GM12873 (cell line): ENCODE measurements at regions not wholly inside any gene's neighbourhood (a gene's known extent, or its start where the extent isn't known, plus 50 kb on each side); places are given as distances from the start of the nearest gene placed in this dataset.

Experiments used
- TF ChIP-seq, protein P1 (sequence below): IDR thresholded peaks from 2 replicates; pipeline ENCODE4 v1.5.1; 2012; ENCODE audit warnings: low read depth, mild to moderate bottlenecking, moderate library complexity, low read length, control low read depth; ENCODE audit not compliant: insufficient read depth; ENCODE audit errors: missing control alignments

GRCh38 chr14:65255583-65256461 lies 153.5 kb upstream of the MAX start:
- TF ChIP-seq, protein P1, sequence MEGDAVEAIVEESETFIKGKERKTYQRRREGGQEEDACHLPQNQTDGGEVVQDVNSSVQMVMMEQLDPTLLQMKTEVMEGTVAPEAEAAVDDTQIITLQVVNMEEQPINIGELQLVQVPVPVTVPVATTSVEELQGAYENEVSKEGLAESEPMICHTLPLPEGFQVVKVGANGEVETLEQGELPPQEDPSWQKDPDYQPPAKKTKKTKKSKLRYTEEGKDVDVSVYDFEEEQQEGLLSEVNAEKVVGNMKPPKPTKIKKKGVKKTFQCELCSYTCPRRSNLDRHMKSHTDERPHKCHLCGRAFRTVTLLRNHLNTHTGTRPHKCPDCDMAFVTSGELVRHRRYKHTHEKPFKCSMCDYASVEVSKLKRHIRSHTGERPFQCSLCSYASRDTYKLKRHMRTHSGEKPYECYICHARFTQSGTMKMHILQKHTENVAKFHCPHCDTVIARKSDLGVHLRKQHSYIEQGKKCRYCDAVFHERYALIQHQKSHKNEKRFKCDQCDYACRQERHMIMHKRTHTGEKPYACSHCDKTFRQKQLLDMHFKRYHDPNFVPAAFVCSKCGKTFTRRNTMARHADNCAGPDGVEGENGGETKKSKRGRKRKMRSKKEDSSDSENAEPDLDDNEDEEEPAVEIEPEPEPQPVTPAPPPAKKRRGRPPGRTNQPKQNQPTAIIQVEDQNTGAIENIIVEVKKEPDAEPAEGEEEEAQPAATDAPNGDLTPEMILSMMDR, result no peak

- TF ChIP-seq, protein P1, result no peak
These were observed 154.4 kb upstream of the MAX start for GRCh38 chr14:65256714-65257113.

GRCh38 chr14:65257425-65257824 lies 155.1 kb upstream of the FUT8 start:
- TF ChIP-seq, protein P1, result no peak

DNA sequence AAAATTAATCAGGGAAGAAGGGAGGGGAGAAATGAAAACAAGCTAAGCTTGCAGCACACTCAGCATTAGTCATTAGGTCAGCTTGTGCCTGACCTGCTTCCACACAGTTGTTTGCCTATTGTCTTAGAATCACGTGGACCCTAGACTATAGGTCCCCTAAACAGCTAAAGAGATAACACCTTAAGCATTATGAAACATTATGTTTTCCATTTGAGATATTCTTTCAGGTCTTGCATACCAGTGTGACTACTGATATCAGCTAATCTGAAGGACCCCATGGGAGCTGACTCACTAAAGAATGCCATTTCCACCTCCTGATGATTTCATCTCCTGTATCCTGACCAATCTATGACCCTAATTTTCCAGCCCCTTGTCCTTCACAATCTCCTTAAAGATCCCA lies 154.1 kb upstream of the FUT8 start:
- TF ChIP-seq, protein P1, result no peak

DNA sequence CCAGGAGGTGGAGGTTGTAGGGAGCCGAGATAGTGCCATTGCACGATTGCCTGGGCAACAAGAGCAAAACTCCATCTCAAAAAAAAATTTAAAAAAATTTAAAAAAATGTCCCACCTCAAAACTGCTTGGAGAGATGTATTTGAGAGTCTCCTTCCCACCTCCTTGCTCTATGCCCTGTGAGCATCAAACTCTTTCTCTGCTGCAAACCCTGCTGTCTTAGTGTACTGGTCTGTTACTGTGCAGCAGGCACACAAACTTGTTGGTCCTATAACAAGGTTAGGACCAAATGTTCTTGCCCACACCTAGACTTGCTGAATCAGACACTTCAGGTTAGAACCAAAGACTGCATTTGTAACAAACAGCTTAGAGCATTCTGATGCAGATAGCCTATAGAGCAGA lies 153.5 kb upstream of the FUT8 start:
- TF ChIP-seq, protein P1, result no peak

- TF ChIP-seq, protein P1, result no peak
These were observed 151.7 kb upstream of the FUT8 start for GRCh38 chr14:65260786-65261185.

GRCh38 chr14:65261425-65261920 lies 151.1 kb upstream of the FUT8 start:
- TF ChIP-seq, protein P1, result no peak
